KOPT-K1 (cell line): ENCODE measurements at regions not wholly inside any gene's neighbourhood (a gene's known extent, or its start where the extent isn't known, plus 50 kb on each side); places are given as distances from the start of the nearest gene placed in this dataset.
"Not testable (repeated sequence)": the region's sequence is repeated elsewhere in the genome, so short reads cannot be mapped to it uniquely, and the experiment has no call there.

Experiments
- H3K27ac ChIP-seq: fragments of 200-600 bp; sonication (generic); 2 replicates; pipeline ENCODE4 v1.5.1; 2016; ENCODE audit warnings: antibody characterized with exemption, mild to moderate bottlenecking, low read depth, low read length; ENCODE audit not compliant: poor library complexity, severe bottlenecking
- H3K36me3 ChIP-seq: fragments of 200-600 bp; sonication (generic); 2 replicates; pipeline ENCODE4 v1.5.1; 2017; ENCODE audit warnings: antibody characterized with exemption, mild to moderate bottlenecking, low read length, moderate library complexity; ENCODE audit not compliant: insufficient read depth
- H3K9me3 ChIP-seq: fragments of 200-600 bp; sonication (generic); 2 replicates; pipeline ENCODE4 v1.5.1; 2017; ENCODE audit warnings: antibody characterized with exemption, low read length, mild to moderate bottlenecking; ENCODE audit not compliant: insufficient read depth, poor library complexity, severe bottlenecking

DNA sequence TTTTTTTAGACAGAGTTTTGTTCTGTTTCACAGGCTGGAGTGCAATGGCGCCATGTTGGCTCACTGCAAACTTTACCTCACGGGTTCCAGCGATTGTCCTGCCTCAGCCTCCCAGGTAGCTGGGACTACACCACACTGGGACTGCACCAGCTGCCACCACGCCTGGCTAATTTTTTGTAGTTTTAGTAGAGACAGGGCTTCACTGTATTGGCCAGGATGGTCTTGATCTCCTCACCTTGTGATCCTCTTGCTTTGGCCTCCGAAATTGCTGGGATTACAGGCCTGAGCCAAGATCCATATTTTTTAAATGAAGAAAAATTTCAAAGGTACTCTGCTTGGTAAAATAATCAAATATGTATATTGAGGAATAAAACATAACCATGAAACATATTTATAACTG lies 195.8 kb upstream of the TPTE start:
- H3K36me3 ChIP-seq, H3K27ac ChIP-seq: not testable (repeated sequence)
- H3K9me3 ChIP-seq = peaks cover 44% of the 10 kb centered on the region

DNA sequence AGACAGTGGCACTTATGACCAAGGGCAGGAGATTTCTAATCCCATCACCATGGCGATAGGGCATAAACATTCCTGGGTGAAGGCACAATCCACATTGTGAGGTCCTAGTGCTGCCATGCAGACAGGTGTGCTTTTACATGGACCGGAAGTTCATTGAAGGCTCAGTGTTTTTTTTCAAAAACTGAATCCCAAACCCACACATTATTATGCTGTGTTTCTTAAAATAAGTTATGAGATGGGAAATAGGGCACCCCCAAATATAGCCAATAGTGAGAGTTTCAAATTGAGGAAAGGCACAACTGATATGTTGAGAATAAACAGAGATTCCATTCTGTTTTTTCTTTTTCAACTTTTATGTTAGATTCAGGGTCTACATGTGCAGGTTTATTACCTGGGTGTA lies 195.2 kb upstream of the TPTE start:
- not testable (repeated sequence) for H3K36me3 ChIP-seq, H3K27ac ChIP-seq
- H3K9me3 ChIP-seq = peaks cover 50% of the 10 kb centered on the region

DNA sequence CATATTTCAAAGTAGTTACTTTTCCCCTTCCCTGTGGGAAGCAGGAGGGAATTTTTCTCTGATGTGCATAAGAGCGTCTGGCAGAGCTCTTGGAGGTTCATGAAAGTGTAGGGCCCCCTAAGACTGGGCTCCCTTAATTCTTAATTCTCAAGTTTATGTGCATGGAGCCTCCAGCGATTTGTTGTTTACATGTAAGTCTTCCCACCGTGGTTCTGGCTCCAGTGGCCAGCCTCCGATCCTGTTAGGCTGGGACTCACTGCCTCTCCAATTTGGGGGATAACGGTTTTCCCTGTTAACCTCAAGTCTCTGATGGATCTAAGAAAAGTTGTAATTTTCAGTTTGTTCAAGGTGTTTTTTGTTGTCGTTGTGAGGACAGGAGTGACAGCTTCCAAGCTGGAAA lies 192.7 kb upstream of the TPTE start:
- H3K9me3 ChIP-seq = peaks cover 54% of the 10 kb centered on the region
- H3K36me3 ChIP-seq, H3K27ac ChIP-seq: not testable (repeated sequence)

DNA sequence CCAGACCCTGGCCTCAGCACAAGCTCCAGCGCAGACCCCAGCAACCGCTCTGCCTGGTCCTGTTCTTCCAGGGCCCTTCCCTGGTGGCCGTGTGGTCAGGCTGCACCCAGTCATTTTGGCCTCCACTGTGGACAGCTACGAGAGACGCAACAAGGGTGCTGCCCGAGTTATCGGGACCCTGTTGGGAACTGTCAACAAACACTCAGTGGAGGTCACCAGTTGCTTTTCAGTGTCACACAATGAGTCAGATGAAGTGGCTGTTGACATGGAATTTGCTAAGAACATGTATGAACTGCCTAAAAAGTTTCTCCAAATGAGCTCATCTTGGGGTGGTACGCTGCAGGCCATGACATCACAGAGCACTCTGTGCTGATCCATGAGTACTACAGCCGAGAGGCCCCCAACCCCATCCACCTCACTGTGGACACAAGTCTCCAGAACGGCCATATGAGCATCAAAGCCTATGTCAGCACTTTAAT lies 190.7 kb upstream of the TPTE start:
- not testable (repeated sequence) for H3K27ac ChIP-seq, H3K36me3 ChIP-seq
- peaks cover 52% of the 10 kb centered on the region for H3K9me3 ChIP-seq

DNA sequence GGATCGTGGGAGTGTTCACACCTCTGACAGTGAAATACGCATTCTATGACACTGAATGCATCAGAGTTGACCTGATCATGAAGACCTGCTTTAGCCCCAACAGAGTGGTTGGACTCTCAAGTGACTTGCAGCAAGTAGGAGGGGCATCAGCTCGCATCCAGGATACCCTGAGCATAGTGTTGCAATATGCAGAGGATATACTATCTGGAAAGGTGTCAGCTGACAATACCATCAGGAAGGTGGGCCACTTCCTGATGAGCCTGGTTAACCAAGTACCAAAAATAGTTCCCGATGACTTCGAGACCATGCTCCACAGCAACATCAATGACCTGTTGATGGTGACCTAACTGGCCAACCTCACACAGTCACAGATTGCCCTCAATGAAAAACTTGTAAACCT lies 190.2 kb upstream of the TPTE start:
- peaks cover 47% of the 10 kb centered on the region for H3K9me3 ChIP-seq

DNA sequence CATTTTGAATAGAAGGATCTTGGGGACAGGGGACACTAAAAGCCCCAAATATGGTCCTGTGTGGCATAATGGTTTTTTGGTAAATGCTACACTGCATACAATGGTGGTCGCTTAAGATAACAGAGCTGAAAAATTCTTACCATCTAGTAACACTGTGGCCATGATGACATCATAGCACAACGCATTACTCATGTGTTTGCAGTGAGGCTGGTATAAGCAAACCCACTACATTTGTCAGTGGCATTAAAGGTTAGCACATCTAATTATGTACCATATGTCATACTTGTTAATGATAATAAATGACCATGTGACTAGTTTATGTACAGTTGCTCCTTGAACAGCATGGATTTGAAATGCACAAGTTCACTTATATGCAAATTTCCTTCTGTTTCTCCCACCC lies 188.4 kb upstream of the TPTE start:
- H3K9me3 ChIP-seq = peaks cover 44% of the 10 kb centered on the region
- H3K36me3 ChIP-seq, H3K27ac ChIP-seq: not testable (repeated sequence)

More for the DNA sequence above, 190.2 kb upstream of the TPTE start:
- not testable (repeated sequence) for H3K27ac ChIP-seq, H3K36me3 ChIP-seq

DNA sequence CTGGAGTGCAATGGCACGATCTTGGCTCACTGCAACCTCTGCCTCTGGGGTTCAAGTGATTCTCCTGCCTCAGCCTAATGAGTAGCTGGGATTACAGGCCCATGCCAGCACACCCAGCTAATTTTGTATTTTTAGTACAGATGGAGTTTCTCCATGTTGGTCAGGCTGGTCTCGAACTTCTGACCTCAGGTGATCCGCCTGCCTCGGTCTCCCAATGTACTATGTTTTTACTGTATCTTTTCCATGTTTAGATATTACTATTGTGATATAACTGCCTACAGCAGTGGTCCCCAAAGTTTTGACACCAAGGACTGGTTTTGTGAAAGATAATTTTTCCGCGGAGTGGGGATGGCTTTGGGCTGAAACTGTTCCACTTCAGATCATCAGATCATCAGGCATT lies 187.0 kb upstream of the TPTE start:
- peaks cover 43% of the 10 kb centered on the region for H3K9me3 ChIP-seq
- not testable (repeated sequence) for H3K36me3 ChIP-seq, H3K27ac ChIP-seq

DNA sequence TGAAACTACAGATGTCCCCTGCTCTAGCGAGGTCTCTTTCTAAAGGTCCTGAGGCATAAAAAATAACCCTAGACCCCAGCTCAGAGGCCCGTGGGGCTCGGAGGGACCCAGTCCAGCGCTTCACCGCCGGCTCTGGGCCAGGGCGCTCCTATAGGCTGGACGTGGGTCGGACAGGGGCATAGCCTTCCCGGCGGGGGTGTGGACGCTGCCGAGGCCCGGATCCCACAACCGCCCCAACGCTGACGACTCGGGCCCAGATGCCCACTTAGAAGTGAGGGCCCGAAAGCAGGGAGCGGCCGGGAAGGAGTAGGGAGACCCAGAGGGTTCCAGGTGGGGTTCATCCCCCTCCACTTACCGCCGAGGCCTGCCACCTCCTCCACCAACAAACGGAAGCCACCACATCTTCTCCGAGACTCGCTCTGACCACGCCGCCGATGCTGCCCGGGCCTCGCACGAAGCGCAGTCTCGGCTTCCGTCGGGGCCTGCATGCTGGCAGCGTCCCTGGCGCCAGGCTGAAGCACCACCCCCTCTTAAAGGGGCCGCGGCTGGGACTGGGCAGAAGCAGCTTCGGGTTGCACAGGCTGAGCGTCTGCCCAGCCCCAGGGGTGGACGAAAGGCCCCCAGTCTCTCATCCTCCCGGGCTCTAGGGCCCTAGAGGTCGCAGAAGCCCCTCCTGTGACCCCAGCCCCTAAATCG lies 179.0 kb upstream of the TPTE start:
- not testable (repeated sequence) for H3K36me3 ChIP-seq, H3K27ac ChIP-seq
- H3K9me3 ChIP-seq = peaks cover 56% of the 10 kb centered on the region

DNA sequence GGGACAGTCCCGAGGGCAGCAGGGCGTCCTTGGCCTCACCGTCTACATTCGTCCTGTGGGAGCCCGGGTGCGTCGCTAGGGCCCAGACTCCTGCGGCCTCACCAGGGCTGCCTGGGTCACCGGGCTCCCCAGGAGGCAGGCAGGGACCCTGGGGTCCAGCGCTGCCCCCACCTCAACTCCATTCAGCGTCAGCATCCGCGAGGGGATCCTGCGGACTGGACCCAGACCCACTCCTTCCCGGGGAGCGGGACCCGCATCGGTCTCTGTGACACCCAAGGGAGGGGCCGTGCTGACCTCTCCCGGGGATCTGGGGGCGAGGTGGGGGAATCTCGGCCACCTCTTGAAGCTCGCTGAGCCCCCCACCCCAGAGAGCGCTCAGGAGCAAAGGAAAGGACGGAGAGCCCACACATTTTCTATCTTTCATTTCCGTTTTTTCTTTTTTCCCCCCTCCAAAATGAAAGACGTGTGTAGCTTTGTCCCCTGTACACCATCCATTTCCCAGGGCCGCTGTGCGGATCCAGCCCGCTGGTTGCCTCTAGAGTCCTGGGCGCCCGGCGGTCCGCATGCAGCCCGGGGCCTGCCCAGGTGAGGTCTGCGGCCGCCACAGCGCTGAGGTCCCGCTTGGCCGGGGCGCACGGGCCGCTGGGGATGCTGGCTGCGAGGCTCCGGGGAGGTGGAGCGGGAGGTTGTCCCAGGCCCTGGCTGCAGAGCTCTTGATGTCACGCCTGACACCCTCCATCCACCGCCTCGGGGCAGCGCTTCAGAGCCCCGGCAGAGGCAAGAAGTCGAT lies 178.0 kb upstream of the TPTE start:
- H3K27ac ChIP-seq, H3K36me3 ChIP-seq: not testable (repeated sequence)
- H3K9me3 ChIP-seq = peaks cover 55% of the 10 kb centered on the region

DNA sequence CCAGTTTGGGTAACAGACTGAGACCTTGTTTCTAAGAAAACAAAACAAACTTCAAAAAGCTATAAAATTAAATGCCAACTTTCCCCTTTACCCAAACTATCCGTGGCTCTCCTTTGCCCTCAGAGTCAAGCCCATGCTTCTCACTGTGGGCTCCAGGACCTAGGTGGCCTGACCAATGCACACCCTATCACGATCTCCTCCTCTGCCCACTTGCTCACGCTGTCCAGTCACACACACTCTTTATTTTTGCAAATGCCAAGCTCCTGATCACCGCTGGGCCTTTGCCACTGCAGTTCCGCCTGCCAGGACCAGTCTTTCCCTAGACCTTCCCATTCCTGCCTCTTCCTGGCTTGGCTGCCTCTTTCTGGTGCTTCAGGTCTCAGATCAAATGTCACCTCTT lies 177.1 kb upstream of the TPTE start:
- not testable (repeated sequence) for H3K27ac ChIP-seq
- peaks cover 50% of the 10 kb centered on the region for H3K9me3 ChIP-seq

DNA sequence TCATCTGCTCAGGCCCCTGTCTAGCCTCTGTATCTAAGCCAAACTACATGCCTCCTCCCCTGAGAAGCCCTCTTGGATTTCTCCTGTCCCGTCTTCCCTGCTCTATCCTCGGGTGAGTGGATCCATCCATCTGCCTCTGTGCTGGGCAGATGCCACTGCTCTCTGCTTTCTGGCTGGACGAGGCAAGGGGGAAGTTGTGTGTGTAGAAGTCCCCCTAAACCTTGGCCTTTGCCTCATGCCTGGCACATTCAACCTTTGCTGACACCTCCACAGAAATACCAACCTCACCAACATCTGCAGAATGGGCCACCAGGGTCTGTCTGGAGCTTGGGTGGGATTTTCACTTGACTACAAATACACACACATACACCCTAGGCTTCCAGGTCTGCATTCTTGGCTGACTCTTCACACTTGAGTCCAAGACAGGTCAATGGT lies 176.2 kb upstream of the TPTE start:
- H3K27ac ChIP-seq, H3K36me3 ChIP-seq: not testable (repeated sequence)
- H3K9me3 ChIP-seq = peaks cover 50% of the 10 kb centered on the region

More for the DNA sequence above, 177.1 kb upstream of the TPTE start:
- not testable (repeated sequence) for H3K36me3 ChIP-seq

DNA sequence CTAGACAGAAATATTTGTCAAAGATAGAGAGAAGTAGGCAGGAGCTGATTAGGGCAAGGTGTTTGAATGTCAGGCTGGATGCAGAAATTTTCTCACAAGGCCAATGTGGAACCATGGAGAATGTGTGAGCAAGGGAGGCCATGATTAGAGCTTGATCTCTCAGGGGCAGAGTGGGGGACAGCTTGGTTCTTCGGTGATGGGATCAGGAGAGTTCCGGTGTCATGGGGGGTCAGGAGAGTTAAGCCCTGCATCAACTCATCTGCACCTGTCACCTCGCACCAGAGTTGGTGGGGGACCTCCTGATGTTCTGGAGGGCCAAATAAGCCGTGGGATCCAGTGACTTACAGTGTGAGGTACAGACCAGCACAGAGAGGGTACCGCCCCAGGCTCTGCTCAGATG lies 175.1 kb upstream of the TPTE start:
- not testable (repeated sequence) for H3K36me3 ChIP-seq, H3K27ac ChIP-seq
- peaks cover 50% of the 10 kb centered on the region for H3K9me3 ChIP-seq

DNA sequence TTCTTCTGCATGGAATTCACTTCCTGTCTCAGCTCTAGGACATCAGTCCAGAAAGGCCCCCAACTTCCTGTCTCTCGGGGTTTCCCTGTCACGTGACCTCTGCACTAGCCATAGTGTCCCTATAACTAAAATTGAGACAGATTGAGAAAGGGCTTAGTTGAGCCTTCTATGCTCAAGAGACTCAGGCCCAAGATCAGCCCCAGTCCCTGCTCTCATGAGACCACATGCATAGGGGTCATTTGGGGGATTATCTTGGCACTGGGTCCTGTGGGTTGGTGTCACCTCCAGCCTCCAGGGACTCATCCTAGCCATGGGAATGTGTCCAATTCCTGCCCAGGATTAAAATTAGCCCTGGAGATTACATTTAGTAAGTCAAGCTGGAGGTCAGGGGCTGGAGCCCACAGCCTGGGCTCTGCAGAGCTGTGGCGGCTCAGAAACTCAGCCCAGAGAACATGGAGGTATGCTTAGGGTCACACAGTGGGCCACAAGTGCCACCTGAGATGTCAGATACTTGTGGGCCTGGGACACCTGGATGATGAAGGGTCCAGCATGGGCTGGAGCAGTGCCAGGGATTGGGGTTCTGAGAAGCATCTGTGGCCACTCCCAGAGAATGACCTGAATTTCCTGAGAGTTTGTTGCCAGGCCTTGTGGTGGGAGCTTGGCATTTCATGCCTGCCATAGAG lies 174.3 kb upstream of the TPTE start:
- not testable (repeated sequence) for H3K27ac ChIP-seq, H3K36me3 ChIP-seq
- peaks cover 46% of the 10 kb centered on the region for H3K9me3 ChIP-seq

DNA sequence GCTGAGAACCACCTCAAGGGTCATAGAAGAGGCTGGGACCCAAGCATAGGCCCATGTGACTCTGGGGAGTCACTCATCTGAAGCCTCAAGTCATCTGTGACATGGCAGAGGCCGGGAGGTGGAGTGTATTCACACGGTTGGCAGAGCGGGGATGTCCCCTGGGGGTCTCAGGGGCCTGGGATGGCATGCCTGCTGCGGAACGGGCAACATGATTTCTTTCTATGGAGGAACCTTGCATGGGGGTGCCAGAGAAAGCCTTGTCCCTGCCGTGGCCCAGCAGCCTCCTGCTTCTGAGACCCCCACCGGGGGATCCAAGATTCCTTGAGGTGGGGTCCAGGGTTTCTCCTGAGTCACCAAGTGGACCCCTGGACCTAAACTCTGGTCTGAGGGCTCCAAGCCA lies 173.7 kb upstream of the TPTE start:
- H3K9me3 ChIP-seq = peaks cover 45% of the 10 kb centered on the region
- not testable (repeated sequence) for H3K27ac ChIP-seq, H3K36me3 ChIP-seq

DNA sequence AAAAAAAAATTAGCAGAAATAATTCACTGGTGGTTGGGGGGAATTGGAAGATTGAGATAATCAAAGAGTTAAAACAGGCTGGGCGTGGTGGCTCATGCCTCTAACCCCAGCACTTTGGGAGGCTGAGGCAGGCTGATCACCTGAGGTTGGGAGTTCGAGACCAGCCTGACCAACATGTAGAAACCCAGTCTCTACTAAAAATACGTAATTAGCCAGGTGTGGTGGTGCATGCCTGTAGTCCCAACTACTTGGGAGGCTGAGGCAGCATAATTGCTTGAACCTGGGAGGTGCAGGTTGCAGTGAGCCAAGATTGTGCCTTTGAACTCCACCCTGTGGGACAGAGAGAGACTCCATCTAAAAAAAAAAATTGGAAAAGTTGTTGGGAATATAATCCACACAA lies 173.2 kb upstream of the TPTE start:
- not testable (repeated sequence) for H3K27ac ChIP-seq, H3K36me3 ChIP-seq
- H3K9me3 ChIP-seq = peaks cover 43% of the 10 kb centered on the region
